Astrocyte (in vitro differentiated cells and primary cell): ENCODE measurements at regions not wholly inside any gene's neighbourhood (a gene's known extent, or its start where the extent isn't known, plus 50 kb on each side); places are given as distances from the start of the nearest gene placed in this dataset.

ENCODE experiments used
- EZH2 ChIP-seq: IDR thresholded peaks from 2 replicates; pipeline ENCODE4 v1.6.1; 2012; ENCODE audit warnings: mild to moderate bottlenecking, low read length, inconsistent platforms; ENCODE audit not compliant: insufficient read depth
- TF ChIP-seq, protein P1 (sequence below): IDR thresholded peaks from 2 replicates; pipeline ENCODE4 v1.5.1; 2011; ENCODE audit warnings: low read depth, mild to moderate bottlenecking, inconsistent platforms, low read length, moderate library complexity; ENCODE audit not compliant: insufficient read depth

DNA sequence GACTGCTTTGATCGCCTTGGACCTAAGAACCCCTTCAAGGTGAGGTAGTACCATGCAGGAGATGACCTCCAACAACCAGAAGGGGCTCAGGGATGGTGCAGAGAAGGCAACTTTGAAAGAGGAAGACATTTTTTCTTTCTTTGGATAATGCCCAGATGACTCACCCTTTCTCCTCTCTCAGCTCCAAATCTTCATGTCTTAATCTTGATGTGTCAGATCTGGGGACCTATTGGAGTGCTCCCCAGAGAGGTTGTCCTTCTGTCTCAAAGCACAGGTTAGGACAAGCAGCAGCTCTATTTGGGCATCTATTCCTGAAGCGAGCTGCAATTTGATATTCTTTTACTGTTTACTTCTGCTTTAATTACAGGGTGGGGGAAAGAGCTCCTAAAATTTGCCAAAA, 229.9 kb upstream of the MAP3K1 start:
- TF ChIP-seq, protein P1, sequence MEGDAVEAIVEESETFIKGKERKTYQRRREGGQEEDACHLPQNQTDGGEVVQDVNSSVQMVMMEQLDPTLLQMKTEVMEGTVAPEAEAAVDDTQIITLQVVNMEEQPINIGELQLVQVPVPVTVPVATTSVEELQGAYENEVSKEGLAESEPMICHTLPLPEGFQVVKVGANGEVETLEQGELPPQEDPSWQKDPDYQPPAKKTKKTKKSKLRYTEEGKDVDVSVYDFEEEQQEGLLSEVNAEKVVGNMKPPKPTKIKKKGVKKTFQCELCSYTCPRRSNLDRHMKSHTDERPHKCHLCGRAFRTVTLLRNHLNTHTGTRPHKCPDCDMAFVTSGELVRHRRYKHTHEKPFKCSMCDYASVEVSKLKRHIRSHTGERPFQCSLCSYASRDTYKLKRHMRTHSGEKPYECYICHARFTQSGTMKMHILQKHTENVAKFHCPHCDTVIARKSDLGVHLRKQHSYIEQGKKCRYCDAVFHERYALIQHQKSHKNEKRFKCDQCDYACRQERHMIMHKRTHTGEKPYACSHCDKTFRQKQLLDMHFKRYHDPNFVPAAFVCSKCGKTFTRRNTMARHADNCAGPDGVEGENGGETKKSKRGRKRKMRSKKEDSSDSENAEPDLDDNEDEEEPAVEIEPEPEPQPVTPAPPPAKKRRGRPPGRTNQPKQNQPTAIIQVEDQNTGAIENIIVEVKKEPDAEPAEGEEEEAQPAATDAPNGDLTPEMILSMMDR, result no peak
- TF ChIP-seq EZH2, result no peak
